Heart left ventricle (tissue), 13 donors: ENCODE measurements at regions not wholly inside any gene's neighbourhood (a gene's known extent, or its start where the extent isn't known, plus 50 kb on each side); places are given as distances from the start of the nearest gene placed in this dataset.

ENCODE experiments used
- POLR2A ChIP-seq, 2 donors: fragments of 450-650 bp; IDR thresholded peaks; one replicate each; pipeline ENCODE4 v1.6.1; 2017; ENCODE audit warnings: antibody characterized with exemption in 2 of 2, mild to moderate bottlenecking in 2 of 2, moderate library complexity in 2 of 2
- TF ChIP-seq, protein P1 (sequence below), 12 donors: fragments of 200-600 bp; sonication (generic) in 4 of 12; IDR thresholded peaks; one replicate each; pipeline versions ENCODE4 v1.5.0 to v1.8.0; 2018 to 2022; ENCODE audit warnings: antibody characterized with exemption in 12 of 12, mild to moderate bottlenecking in 5 of 12
- donor health status: ischemic (EF 13 %, LVEDD 7.1; RV severe dilation, severe dysfunction).
- donor health status: DM: no; HTN: yes; CAD: no.
- donor health status: DM: no; HTN: no; CAD: no.
- donor health status: ischemic (EF 25% LVEDD 6.9; RV normal size, moderate dysfunction).
- donor health status: ischemic (EF 25% LVEDD 5.7; RV mildly dilated, moderate dysfunction).
- donor health status: ischemic (EF 35%, LVEDD 5.7; RV mildly dilated, moderate dysfunction).
- donor health status: nonischemic (EF 11% LVEDD 7.7; RV severe dilation, severe dysfunction).
- donor health status: DM: yes; HTN: yes; CAD: no.
- donor health status: PGD.
- donor health status: ischemic (EF 29% LVEDD 5.4; RV normal size, mild dysfunction).
- donor health status: nonischemic (EF 23%, LVEDD 6.1; RV moderate dilation, normal function).

- TF ChIP-seq, protein P1, sequence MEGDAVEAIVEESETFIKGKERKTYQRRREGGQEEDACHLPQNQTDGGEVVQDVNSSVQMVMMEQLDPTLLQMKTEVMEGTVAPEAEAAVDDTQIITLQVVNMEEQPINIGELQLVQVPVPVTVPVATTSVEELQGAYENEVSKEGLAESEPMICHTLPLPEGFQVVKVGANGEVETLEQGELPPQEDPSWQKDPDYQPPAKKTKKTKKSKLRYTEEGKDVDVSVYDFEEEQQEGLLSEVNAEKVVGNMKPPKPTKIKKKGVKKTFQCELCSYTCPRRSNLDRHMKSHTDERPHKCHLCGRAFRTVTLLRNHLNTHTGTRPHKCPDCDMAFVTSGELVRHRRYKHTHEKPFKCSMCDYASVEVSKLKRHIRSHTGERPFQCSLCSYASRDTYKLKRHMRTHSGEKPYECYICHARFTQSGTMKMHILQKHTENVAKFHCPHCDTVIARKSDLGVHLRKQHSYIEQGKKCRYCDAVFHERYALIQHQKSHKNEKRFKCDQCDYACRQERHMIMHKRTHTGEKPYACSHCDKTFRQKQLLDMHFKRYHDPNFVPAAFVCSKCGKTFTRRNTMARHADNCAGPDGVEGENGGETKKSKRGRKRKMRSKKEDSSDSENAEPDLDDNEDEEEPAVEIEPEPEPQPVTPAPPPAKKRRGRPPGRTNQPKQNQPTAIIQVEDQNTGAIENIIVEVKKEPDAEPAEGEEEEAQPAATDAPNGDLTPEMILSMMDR (IDR thresholded peaks at IDR 0.05) = no peak
- TF ChIP-seq POLR2A (IDR thresholded peaks at IDR 0.05) = no peak
Observed at GRCh38 chr11:17153757-17154156, 54.0 kb downstream of the PIK3C2A start.
